Esophagus squamous epithelium (tissue), 5 donors: ENCODE measurements at regions not wholly inside any gene's neighbourhood (a gene's known extent, or its start where the extent isn't known, plus 50 kb on each side); places are given as distances from the start of the nearest gene placed in this dataset.
"Not testable (repeated sequence)": the region's sequence is repeated elsewhere in the genome, so short reads cannot be mapped to it uniquely, and the experiment has no call there.

Experiments
- DNase-seq: peaks from one replicate; lab custom pipeline; 2025; lab: John Stamatoyannopoulos, UW
- H3K27ac ChIP-seq, 4 donors: fragments of 200-600 bp; sonication (generic); one replicate each; pipeline ENCODE4 v1.5.1; 2016 to 2019; ENCODE audit warnings: mild to moderate bottlenecking in 1 of 4
- H3K27me3 ChIP-seq, 4 donors: fragments of 200-600 bp; sonication (generic); 1 replicate in 3 of 4; 2 replicates in 1 of 4; pipeline versions ENCODE4 v1.5.1 to v1.6.0; 2017 to 2021; ENCODE audit warnings: antibody characterized with exemption in 1 of 4
- H3K36me3 ChIP-seq, 3 donors: fragments of 200-600 bp; sonication (generic); one replicate each; pipeline ENCODE4 v1.5.1; 2016 to 2019
- H3K4me1 ChIP-seq, 3 donors: fragments of 200-600 bp; sonication (generic); one replicate each; pipeline ENCODE4 v1.5.1; 2017 to 2019
- H3K4me3 ChIP-seq, 4 donors: fragments of 200-600 bp; sonication (generic); 1 replicate in 3 of 4; 2 replicates in 1 of 4; pipeline ENCODE4 v1.5.1; 2016 to 2019; ENCODE audit warnings: mild to moderate bottlenecking in 2 of 4, moderate library complexity in 1 of 4
- H3K9me3 ChIP-seq, 3 donors: fragments of 200-600 bp; sonication (generic); one replicate each; pipeline ENCODE4 v1.5.1; 2016 to 2019
- POLR2A ChIP-seq, 4 donors: fragments of 450-650 bp; IDR thresholded peaks; one replicate each; pipeline ENCODE4 v1.6.1; 2017; ENCODE audit warnings: antibody characterized with exemption in 4 of 4, mild to moderate bottlenecking in 4 of 4, moderate library complexity in 3 of 4
- WGBS, 2 donors: methylation state at CpG; one replicate each; pipeline ENCODE4 v1.1.5; 2018; 5-methylcytosine and 5-hydroxymethylcytosine counted together
- intact Hi-C: fragments of 100-400 bp; cut with DNase I; formaldehyde crosslinking; loops from one replicate; pipeline ENCODE4 v1.15.0; 2022
- TF ChIP-seq, protein P1 (sequence below), 6 experiments: fragments of 450-650 bp in 4 of 6; fragments of 200-600 bp in 2 of 6; sonication (generic) in 2 of 6; IDR thresholded peaks; one replicate each; pipeline ENCODE4 v1.5.1; 2016 to 2019; ENCODE audit warnings: antibody characterized with exemption in 6 of 6, mild to moderate bottlenecking in 4 of 6, moderate library complexity in 4 of 6
- donor health status: DM: yes; HTN: yes; CAD: no.

DNA sequence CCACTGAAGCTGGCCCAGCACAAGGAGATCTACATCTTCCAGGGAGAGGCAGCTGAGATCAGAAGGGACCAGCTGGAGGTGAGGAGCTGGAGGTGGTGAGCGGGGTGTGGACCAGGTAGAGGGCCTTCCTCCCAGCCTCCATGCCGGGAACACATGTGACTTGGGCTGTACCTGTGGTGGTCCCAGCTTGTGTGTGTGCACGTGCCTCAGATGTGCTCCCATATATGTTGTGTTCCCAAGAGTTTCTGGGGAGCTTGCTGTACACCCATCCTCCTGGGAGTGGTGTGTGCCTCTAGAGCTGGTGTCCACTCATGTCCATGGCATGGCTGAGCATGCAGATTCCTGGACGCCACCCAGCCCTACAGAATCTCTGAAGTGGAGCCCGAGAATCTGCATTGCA is 183.7 kb upstream of the AKAP13 start:
- no CpG with 5 or more reads among the region's 5 CpGs for WGBS, 2 donors
- intact Hi-C loops, H3K27me3 ChIP-seq, H3K9me3 ChIP-seq, H3K27ac ChIP-seq, H3K4me3 ChIP-seq, H3K36me3 ChIP-seq, H3K4me1 ChIP-seq, DNase-seq: not testable (repeated sequence)

DNA sequence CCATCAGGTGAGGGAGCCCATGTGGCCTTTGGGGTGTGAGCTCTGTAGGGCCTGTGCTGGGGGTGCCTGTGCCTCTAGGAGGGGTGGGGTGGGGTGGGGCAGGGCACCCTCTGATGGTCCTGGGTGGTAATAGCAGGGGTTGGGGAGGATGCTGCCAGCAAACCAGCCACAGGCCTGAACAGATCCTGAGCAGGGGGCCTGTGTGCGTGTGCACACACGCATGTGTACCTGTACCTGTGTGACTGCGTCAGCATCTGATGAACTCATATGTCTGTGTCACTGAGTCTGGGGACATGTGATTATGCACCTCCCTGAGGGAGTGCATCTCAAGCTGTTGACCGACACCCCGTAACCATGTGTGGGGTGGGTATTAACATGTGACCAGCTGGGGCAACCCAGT is 182.8 kb upstream of the AKAP13 start:
- WGBS, 2 donors = no CpG with 5 or more reads among the region's 5 CpGs
- H3K36me3 ChIP-seq, H3K27me3 ChIP-seq, intact Hi-C loops, H3K9me3 ChIP-seq, H3K4me3 ChIP-seq, DNase-seq, H3K4me1 ChIP-seq, H3K27ac ChIP-seq: not testable (repeated sequence)

DNA sequence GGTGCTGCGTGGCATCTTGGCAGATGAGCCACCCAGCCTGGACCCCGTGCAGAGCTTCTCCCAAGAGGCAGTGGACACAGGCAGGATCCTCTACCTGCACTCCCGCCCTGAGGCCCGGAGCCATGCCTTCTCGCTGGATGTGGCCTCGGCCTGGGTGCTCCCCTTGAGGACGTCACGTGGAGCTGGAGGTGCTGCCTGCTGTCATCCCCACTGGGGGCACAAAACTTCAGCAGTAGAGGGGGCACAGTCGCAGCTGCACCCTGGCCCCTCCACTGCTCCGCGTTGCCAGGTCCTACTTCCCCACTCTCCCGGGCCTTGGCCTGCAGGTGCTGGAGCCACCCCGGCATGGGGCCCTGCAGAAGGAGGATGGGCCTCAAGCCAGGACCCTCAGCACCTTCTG is 182.0 kb upstream of the AKAP13 start:
- H3K27me3 ChIP-seq, H3K4me3 ChIP-seq, H3K9me3 ChIP-seq, DNase-seq, intact Hi-C loops, H3K27ac ChIP-seq, H3K36me3 ChIP-seq, H3K4me1 ChIP-seq: not testable (repeated sequence)
- no CpG with 5 or more reads among the region's 13 CpGs for WGBS, 2 donors

DNA sequence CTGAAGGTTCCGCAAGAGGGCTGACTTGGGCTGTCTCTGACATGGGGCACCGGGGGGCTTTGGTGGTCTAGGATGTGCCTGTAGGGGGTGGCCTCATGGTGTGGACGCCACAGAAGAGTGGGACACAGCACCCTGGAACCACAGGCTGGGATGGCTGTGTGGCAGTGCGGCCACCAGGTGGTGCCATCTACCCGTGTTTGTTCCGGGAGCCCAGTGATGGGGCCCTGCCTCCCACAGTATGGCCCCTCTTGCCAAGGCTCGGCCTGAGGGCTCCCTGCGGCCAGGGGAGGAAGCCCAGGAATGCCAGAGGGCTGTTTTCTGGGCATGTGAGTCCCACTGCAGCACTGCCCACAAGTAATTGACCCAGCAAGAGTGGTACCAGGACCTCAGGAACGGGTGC is 180.2 kb upstream of the AKAP13 start:
- H3K36me3 ChIP-seq, H3K9me3 ChIP-seq, H3K27ac ChIP-seq, H3K4me1 ChIP-seq, DNase-seq, H3K4me3 ChIP-seq, intact Hi-C loops, H3K27me3 ChIP-seq: not testable (repeated sequence)
- TF ChIP-seq, protein P1, sequence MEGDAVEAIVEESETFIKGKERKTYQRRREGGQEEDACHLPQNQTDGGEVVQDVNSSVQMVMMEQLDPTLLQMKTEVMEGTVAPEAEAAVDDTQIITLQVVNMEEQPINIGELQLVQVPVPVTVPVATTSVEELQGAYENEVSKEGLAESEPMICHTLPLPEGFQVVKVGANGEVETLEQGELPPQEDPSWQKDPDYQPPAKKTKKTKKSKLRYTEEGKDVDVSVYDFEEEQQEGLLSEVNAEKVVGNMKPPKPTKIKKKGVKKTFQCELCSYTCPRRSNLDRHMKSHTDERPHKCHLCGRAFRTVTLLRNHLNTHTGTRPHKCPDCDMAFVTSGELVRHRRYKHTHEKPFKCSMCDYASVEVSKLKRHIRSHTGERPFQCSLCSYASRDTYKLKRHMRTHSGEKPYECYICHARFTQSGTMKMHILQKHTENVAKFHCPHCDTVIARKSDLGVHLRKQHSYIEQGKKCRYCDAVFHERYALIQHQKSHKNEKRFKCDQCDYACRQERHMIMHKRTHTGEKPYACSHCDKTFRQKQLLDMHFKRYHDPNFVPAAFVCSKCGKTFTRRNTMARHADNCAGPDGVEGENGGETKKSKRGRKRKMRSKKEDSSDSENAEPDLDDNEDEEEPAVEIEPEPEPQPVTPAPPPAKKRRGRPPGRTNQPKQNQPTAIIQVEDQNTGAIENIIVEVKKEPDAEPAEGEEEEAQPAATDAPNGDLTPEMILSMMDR (IDR thresholded peaks at IDR 0.05) = peak in 2 of 6 experiments; percentile 16 to 19
- WGBS, 2 donors = no CpG with 5 or more reads among the region's 9 CpGs

DNA sequence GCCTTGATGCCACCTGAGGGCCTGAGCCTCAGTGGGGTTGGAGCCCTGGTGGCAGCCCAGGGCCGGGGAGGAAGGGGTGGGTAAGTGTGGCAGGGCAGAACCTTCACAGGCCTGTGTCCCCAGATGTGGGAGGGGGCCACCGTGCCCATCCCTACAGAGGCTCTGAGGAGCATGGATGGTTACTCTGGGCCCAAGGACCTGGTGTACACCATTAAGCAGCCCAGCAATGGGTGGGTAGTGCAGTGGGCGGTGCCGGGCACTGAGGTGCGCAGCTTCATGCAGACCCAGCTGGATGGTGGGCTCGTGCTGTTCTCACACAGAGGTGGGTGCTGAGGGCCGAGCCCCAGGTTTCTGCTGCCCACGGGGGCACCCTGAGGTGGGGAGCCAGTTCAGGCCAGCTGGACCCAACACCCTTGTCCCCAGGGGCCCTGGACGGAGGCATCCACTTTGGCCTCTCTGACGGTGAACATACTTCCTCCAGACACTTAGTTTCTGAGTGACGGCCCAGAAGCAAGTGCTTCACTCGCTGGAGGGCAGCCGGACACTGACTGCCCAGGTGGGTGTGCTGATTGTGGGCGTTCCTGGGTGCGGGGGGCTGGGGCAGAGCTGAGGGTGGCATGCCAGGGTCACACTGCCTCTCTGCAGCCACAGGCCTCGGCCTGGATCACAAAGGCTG is 179.1 kb upstream of the AKAP13 start:
- H3K4me1 ChIP-seq, H3K9me3 ChIP-seq, DNase-seq, H3K27me3 ChIP-seq, H3K4me3 ChIP-seq, H3K27ac ChIP-seq, H3K36me3 ChIP-seq, intact Hi-C loops: not testable (repeated sequence)
- no CpG with 5 or more reads among the region's 16 CpGs for WGBS, 2 donors

DNA sequence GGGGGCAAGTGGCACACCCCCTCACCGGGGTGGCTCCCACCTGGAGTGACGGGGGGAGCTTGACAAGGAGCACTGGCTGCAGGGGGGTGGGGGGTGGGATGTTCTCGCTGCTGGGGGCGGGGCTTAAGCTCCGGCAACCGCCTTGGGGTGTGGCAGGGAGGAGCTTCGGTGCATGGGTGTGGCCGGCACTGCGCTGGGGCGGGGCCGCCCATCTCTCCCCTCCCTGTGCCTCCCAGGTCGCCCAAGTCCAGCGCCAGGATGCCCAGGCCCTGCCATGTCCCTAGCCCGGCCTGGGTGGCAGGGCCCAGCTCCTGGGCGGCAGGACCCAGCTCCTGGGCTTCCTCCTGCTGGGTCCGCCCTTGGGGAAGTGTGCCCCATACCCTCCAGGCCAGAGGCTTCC is 175.9 kb upstream of the AKAP13 start:
- H3K27me3 ChIP-seq, H3K27ac ChIP-seq, intact Hi-C loops, H3K4me3 ChIP-seq, H3K36me3 ChIP-seq, H3K4me1 ChIP-seq, DNase-seq, H3K9me3 ChIP-seq: not testable (repeated sequence)
- WGBS, 2 donors = no CpG with 5 or more reads among the region's 16 CpGs

DNA sequence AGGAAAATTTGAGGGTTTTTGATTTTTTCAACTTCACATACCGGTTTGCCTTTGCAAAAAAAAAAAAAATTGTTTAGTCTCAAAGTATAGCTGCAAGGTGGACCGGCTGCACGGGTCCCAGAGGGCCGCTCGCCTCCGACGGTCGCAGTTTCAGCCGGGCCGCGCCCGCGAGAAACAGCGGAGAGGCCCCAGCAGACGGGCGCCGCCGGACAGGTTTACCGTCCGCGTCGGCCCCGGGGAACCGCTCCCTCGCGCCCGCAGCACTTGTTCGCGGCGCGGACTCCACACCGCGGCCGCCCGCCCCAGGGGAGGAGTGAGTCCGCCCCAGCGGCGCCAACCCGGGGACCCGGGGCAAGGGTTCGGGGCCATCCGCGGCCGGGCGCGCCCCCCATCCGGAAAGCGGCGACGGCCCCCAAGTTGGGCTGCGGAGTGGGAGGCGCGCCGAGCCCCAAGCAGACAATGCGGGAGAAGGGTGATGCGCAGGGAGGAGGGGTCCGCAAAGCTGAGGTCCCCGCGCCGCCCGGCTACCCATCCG is 146.5 kb upstream of the AKAP13 start:
- intact Hi-C loops, H3K36me3 ChIP-seq, H3K9me3 ChIP-seq, DNase-seq, H3K4me1 ChIP-seq, H3K27me3 ChIP-seq: not testable (repeated sequence)
- peak overlapping the region; percentile 35 to 72 (median 48) for H3K4me3 ChIP-seq
- peak overlapping the region in 1 of 4 donors; percentile 76 for H3K27ac ChIP-seq
- WGBS, 2 donors = 0% methylated on average over 4 to 9 of the region's 62 CpGs

DNA sequence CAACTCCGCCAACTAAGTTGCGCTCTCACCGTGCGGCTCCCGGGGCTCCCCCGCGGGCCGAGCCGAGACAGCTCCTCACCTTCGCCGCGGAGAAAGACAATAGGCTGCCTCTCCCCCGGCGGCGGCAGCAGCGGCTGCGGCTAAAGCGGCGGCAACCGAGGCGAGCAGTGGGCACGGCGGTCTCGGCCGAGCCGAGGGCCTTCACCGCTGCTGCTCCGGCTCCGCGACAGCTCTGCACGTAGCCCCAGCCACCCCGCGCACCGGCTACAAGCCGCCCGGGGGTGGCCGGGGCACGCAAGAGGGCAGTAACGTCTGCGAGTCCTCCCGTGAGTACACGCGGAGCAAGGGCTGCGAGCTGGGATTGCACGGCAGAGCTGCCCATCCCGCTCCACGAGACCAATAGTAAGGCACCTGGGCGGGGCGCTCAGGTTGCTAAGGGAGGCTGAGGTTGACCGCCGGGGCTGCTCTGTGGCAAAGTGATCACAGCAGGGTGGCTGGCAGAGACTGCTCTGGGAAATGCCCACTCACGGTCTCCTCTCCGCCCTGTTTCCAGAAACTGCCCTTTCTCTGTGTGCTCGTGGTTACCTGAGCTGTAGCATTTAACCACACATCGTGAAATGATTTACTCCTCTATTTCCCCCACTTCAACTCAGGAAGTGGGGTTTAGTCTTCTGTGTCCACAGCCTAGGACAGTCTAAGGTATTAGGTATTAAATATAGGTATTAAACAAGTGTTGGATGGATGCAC is 145.8 kb upstream of the AKAP13 start:
- H3K27me3 ChIP-seq, H3K4me1 ChIP-seq, H3K9me3 ChIP-seq, intact Hi-C loops, H3K36me3 ChIP-seq, DNase-seq, H3K27ac ChIP-seq: not testable (repeated sequence)
- peak in 1 of 4 donors; percentile 26 for TF ChIP-seq POLR2A (IDR thresholded peaks at IDR 0.05)
- WGBS, 2 donors = no CpG with 5 or more reads among the region's 55 CpGs
- peak overlapping the region in 2 of 4 donors; percentile 43 to 53 for H3K4me3 ChIP-seq

DNA sequence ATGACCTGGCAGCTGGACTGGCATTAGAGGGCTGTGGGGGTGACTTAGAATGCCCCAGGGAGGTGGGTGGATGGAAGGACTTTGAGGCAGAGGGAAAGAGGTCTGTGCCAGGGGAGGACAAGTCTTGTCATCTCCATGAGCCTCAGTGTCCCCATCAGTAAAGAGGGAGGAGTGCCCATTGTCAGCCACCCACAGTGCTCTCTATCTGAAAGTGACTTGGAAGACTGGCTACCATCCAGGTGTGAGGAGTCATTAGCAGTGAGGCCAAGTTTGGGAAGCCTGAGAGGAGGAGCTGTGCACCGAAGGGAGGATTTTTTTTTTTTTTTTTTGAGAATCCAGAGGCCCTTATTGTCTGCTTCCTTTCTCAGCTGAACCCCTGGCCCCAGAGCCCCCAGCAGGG is 136.3 kb upstream of the AKAP13 start:
- H3K36me3 ChIP-seq, H3K27me3 ChIP-seq, H3K4me3 ChIP-seq, DNase-seq, H3K9me3 ChIP-seq, H3K4me1 ChIP-seq, intact Hi-C loops, H3K27ac ChIP-seq: not testable (repeated sequence)
- no CpG with 5 or more reads among the region's 1 CpG for WGBS, 2 donors
